Erythroblast (primary cell): ENCODE measurements at regions not wholly inside any gene's neighbourhood (a gene's known extent, or its start where the extent isn't known, plus 50 kb on each side); places are given as distances from the start of the nearest gene placed in this dataset.

Source experiments
- GATA1 ChIP-seq: IDR thresholded peaks from 2 replicates; pipeline ENCODE4 v1.6.1; 2011; ENCODE audit warnings: low read depth, mild to moderate bottlenecking, control low read depth, low read length, moderate library complexity
- POLR2A ChIP-seq: IDR thresholded peaks from 2 replicates; pipeline ENCODE4 v1.6.1; 2011; ENCODE audit warnings: mild to moderate bottlenecking, low read length

DNA sequence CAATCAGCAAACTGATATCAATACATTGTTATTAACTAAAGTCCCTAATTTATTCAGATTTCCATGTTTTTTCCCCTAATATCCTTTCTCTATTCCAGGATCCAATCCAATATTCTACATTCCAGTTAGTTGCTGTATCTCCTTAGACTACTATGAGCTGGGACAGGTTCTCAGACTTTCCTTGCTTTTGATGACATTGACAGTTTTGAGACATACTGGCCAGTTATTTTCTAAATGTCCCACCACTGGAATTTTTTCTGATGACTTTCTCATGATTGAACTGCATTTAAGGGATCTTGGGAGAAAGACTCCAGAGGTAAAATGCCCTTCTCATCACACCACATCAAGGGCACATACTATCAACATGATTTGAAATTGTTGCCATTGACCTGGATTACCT is 177.1 kb upstream of the MAF start:
- TF ChIP-seq POLR2A (no peak), GATA1 (no peak)
